ENCODE measurements at regions not wholly inside any gene's neighbourhood (a gene's known extent, or its start where the extent isn't known, plus 50 kb on each side); places are given as distances from the start of the nearest gene placed in this dataset.

DNA sequence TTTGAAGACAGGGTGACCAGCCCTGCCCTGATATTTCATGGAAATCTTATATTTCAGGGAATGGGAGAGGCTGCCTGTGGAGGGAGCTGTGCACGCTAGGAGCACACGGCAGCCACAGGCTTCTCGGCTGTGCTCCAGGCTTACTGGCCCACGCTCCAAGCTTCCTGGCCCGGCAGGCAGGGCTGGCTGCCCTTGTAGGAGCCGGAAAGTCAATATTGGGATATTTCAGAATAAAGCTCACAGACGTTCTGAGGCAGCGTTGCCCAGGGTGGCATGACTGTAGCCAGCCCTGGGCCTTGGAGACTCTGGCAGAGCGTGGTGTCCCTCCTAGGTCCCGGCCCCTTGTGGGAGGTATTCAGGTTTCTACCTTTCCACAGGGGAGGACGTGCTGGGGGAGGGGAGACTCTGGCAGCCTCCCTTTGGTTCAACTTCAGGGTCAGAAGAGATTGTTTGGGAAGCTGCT is 95.6 kb downstream of the NPIPB11 start (continued):
- TF ChIP-seq MTA3 (CRISPR knock-in tag; IDR thresholded peaks at IDR 0.05) (no peak), ZNF816 (CRISPR knock-in tag; IDR thresholded peaks at IDR 0.05; ENCODE audit: borderline replicate concordance) (no peak), SALL1 (CRISPR knock-in tag; IDR thresholded peaks at IDR 0.05) (peak; percentile 37; the same call in 1 of the 2 replicates), CBX5 (CRISPR knock-in tag; IDR thresholded peaks at IDR 0.05; ENCODE audit: borderline replicate concordance) (no peak), ZNF205 (CRISPR knock-in tag; IDR thresholded peaks at IDR 0.05) (no peak), ARID3A (IDR thresholded peaks at IDR 0.05; ENCODE audit: low read depth, low read length) (no peak), REPIN1 (CRISPR knock-in tag; IDR thresholded peaks at IDR 0.05; ENCODE audit: borderline replicate concordance, low read depth) (no peak), EZH2 (conservative IDR thresholded peaks at IDR 0.05; ENCODE audit: low read depth, low read length) (no peak), STAG1 (CRISPR knock-in tag; IDR thresholded peaks at IDR 0.05) (peak; percentile 51), ZNF720 (CRISPR knock-in tag; IDR thresholded peaks at IDR 0.05) (no peak), KDM2A (CRISPR knock-in tag; IDR thresholded peaks at IDR 0.05; ENCODE audit: borderline replicate concordance, low read depth) (peak; percentile 49; the same call in 1 of the 2 replicates), THAP9 (CRISPR knock-in tag; IDR thresholded peaks at IDR 0.05; ENCODE audit: borderline replicate concordance) (peak; percentile 15; the same call in 1 of the 2 replicates), POLR2AphosphoS2 (IDR thresholded peaks at IDR 0.05; ENCODE audit: low read depth, low read length) (no peak), HDAC6 (IDR thresholded peaks at IDR 0.05; ENCODE audit: low read depth, low read length) (no peak), ZNF260 (CRISPR knock-in tag; IDR thresholded peaks at IDR 0.05; ENCODE audit: borderline replicate concordance, low read depth) (no peak), E2F5 (CRISPR knock-in tag; conservative IDR thresholded peaks at IDR 0.05) (no peak), PCBP2 (optimal IDR thresholded peaks at IDR 0.05; ENCODE audit: low read depth, low read length, poor library complexity, severe bottlenecking) (no peak), ZNF333 (CRISPR knock-in tag; IDR thresholded peaks at IDR 0.05; ENCODE audit: borderline replicate concordance) (no peak), SMAD9 (CRISPR knock-in tag; IDR thresholded peaks at IDR 0.05) (no peak), ZNF138 (CRISPR knock-in tag; IDR thresholded peaks at IDR 0.05; ENCODE audit: low read depth) (no peak), FOXJ3 (CRISPR knock-in tag; IDR thresholded peaks at IDR 0.05; ENCODE audit: borderline replicate concordance) (no peak), FOXP1 (IDR thresholded peaks at IDR 0.05) (no peak), FOXP1 (CRISPR knock-in tag; IDR thresholded peaks at IDR 0.05) (no peak), SIN3B (IDR thresholded peaks at IDR 0.05; ENCODE audit: low read length) (no peak), ZNF552 (CRISPR knock-in tag; IDR thresholded peaks at IDR 0.05; ENCODE audit: borderline replicate concordance) (no peak)
- TF ChIP-seq, protein P1, sequence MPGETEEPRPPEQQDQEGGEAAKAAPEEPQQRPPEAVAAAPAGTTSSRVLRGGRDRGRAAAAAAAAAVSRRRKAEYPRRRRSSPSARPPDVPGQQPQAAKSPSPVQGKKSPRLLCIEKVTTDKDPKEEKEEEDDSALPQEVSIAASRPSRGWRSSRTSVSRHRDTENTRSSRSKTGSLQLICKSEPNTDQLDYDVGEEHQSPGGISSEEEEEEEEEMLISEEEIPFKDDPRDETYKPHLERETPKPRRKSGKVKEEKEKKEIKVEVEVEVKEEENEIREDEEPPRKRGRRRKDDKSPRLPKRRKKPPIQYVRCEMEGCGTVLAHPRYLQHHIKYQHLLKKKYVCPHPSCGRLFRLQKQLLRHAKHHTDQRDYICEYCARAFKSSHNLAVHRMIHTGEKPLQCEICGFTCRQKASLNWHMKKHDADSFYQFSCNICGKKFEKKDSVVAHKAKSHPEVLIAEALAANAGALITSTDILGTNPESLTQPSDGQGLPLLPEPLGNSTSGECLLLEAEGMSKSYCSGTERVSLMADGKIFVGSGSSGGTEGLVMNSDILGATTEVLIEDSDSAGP (CRISPR knock-in tag; IDR thresholded peaks at IDR 0.05; ENCODE audit: borderline replicate concordance): peak; percentile 18; the same call in 1 of the 2 replicates

All from HepG2 (cell line).